Transverse colon (tissue), 4 donors: ENCODE measurements at regions not wholly inside any gene's neighbourhood (a gene's known extent, or its start where the extent isn't known, plus 50 kb on each side); places are given as distances from the start of the nearest gene placed in this dataset.
A peak's percentile ranks its signal among the peaks of the same experiment; 100 is the strongest.

Source experiments
- DNase-seq: peaks from one replicate; pipeline ENCODE4 v3.0.0-alpha.2; 2019
- H3K27ac ChIP-seq, 4 donors: fragments of 200-600 bp; sonication (generic); 2 replicates each; pipeline ENCODE4 v1.5.1; 2016 to 2018; ENCODE audit warnings: inconsistent platforms in 4 of 4
- H3K27me3 ChIP-seq: fragments of 200-600 bp; sonication (generic); 2 replicates; pipeline ENCODE4 v1.5.1; 2017; ENCODE audit warnings: inconsistent platforms
- H3K36me3 ChIP-seq, 4 donors: fragments of 200-600 bp; sonication (generic); 2 replicates each; pipeline ENCODE4 v1.5.1; 2017 to 2019; ENCODE audit warnings: inconsistent platforms in 4 of 4
- H3K4me1 ChIP-seq, 4 donors: fragments of 200-600 bp; sonication (generic); 2 replicates each; pipeline ENCODE4 v1.5.1; 2017 to 2020; ENCODE audit warnings: inconsistent platforms in 4 of 4
- H3K4me3 ChIP-seq, 4 donors: fragments of 200-600 bp; sonication (generic); 1 replicate in 1 of 4; 2 replicates in 3 of 4; pipeline versions ENCODE4 v1.5.1 to v1.6.1; 2017 to 2019; ENCODE audit warnings: inconsistent platforms in 4 of 4
- H3K9me3 ChIP-seq, 2 donors: fragments of 200-600 bp; sonication (generic); 2 replicates each; pipeline ENCODE4 v1.5.1; 2017 to 2019; ENCODE audit warnings: inconsistent platforms in 2 of 2
- EP300 ChIP-seq: sonication (generic); formaldehyde crosslinking; IDR thresholded peaks from one replicate; pipeline ENCODE4 v1.6.1; 2017; ENCODE audit warnings: antibody characterized with exemption, low read depth
- POLR2A ChIP-seq: fragments of 450-650 bp; IDR thresholded peaks from one replicate; pipeline ENCODE4 v1.6.1; 2016; ENCODE audit warnings: antibody characterized with exemption, mild to moderate bottlenecking, moderate library complexity
- POLR2AphosphoS5 ChIP-seq, 3 donors: sonication (generic); formaldehyde crosslinking; IDR thresholded peaks; one replicate each; pipeline ENCODE4 v1.6.1; 2016; ENCODE audit warnings: antibody characterized with exemption in 3 of 3
- WGBS, 2 donors: methylation state at CpG; one replicate each; pipeline ENCODE4 v1.1.5; 2018; ENCODE audit warnings: low coverage in 1 of 2; 5-methylcytosine and 5-hydroxymethylcytosine counted together
- in situ Hi-C, 4 donors: fragments of 200-750 bp; cut with MboI; loops; one replicate each; pipeline versions ENCODE4 v1.15.0 to v1.15.1; 2017; ENCODE audit warnings: low sequenced_read_pairs in 3 of 4, low pct_ligation_motif_present in 1 of 4, low pct_unique_long_range_greater_than_20kb in 1 of 4
- intact Hi-C: fragments of 100-400 bp; cut with DNase I; formaldehyde crosslinking; loops from one replicate; pipeline ENCODE4 v1.15.1; 2023; ENCODE audit warnings: low total_unique reads
- TF ChIP-seq, protein P1 (sequence below), 5 experiments: fragments of 200-600 bp in 3 of 5; fragments of 450-650 bp in 2 of 5; sonication (generic) in 3 of 5; IDR thresholded peaks; 1 replicate in 2 of 5; 2 replicates in 3 of 5; pipeline ENCODE4 v1.5.1; 2016 to 2017; ENCODE audit warnings: antibody characterized with exemption in 5 of 5, inconsistent platforms in 3 of 5, mild to moderate bottlenecking in 2 of 5, moderate library complexity in 1 of 5

DNA sequence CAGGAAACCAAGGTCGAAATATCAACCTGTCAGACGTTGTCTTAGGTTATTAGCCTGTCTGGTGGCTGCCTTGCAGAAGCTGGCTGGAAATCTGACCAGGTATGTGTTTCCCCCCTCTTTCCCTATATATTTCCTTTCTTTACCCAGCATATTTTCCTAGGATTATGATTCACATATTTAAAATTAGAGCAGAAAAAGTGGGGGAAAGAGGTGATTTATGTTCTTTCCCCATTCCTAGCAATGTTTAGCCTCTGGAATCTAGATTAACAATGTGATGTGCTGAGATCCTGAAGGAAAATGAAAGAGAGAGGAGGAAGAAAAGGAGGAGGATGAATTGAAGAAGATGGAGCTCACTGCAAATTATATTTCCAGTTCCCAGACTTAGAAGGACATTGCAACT lies 421.4 kb upstream of the AUTS2 start:
- in situ Hi-C loops, result no loop called here
- no peaks in the 10 kb centered on the region for H3K36me3 ChIP-seq

DNA sequence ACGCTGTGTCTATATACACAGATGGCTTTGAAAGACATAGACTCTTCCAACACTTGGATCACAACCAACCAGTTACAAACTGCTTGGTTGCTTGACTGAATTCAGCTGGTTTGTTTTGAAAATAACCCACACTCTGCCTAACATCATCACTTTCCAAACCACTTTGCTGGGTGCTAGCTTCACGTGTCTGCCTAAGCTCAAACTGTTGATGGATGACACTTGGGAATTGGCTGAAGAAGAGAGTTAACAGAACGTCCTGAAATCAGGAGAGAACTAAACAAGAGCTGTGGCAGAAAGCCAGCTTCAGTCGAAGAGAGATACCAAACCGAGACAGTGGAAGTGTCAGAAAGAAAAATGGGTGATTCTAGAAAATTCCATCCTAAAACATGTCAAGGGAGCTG lies 420.8 kb upstream of the AUTS2 start:
- 59 to 61% methylated on average over 4 to 5 of the region's 5 CpGs for WGBS, 2 donors
- Histone ChIP-seq H3K27ac (peak overlapping the region; percentile 29 to 72 (median 45)), H3K27me3 (no peaks in the 10 kb centered on the region), H3K36me3 (no peaks in the 10 kb centered on the region), H3K4me3 (no peak overlapping the region), H3K9me3 (no peaks in the 10 kb centered on the region), H3K4me1 (peaks cover 0 to 7% (median 0%) of the 10 kb centered on the region in 4 donors)
- TF ChIP-seq EP300 (no peak), POLR2A (no peak), POLR2AphosphoS5 (IDR thresholded peaks at IDR 0.05) (peak; percentile 66 to 95 (median 88))
- TF ChIP-seq, protein P1, sequence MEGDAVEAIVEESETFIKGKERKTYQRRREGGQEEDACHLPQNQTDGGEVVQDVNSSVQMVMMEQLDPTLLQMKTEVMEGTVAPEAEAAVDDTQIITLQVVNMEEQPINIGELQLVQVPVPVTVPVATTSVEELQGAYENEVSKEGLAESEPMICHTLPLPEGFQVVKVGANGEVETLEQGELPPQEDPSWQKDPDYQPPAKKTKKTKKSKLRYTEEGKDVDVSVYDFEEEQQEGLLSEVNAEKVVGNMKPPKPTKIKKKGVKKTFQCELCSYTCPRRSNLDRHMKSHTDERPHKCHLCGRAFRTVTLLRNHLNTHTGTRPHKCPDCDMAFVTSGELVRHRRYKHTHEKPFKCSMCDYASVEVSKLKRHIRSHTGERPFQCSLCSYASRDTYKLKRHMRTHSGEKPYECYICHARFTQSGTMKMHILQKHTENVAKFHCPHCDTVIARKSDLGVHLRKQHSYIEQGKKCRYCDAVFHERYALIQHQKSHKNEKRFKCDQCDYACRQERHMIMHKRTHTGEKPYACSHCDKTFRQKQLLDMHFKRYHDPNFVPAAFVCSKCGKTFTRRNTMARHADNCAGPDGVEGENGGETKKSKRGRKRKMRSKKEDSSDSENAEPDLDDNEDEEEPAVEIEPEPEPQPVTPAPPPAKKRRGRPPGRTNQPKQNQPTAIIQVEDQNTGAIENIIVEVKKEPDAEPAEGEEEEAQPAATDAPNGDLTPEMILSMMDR (IDR thresholded peaks at IDR 0.05), result no peak
- intact Hi-C loops (loop anchor here (5.0 kb wide), 1 partner anchor 1715 kb away; no protein-coding TSS in a partner anchor), in situ Hi-C loops (no loop called here)
- peak; percentile 13 for DNase-seq

More for the DNA sequence above, 421.4 kb upstream of the AUTS2 start:
- Histone ChIP-seq H3K27ac (peak overlapping the region in 1 of 4 donors; percentile 72), H3K27me3 (no peaks in the 10 kb centered on the region), H3K9me3 (no peaks in the 10 kb centered on the region), H3K4me1 (peaks cover 0 to 7% (median 0%) of the 10 kb centered on the region in 4 donors), H3K4me3 (no peak overlapping the region)
- DNase-seq, result no peak
- 53 to 54% methylated on average over 2 of the region's 2 CpGs for WGBS, 2 donors
- intact Hi-C loops, result loop anchor here (5.0 kb wide), 1 partner anchor 1715 kb away; no protein-coding TSS in a partner anchor
- TF ChIP-seq POLR2AphosphoS5 (IDR thresholded peaks at IDR 0.05) (no peak), EP300 (no peak), POLR2A (no peak)
- TF ChIP-seq, protein P1 (IDR thresholded peaks at IDR 0.05), result no peak

DNA sequence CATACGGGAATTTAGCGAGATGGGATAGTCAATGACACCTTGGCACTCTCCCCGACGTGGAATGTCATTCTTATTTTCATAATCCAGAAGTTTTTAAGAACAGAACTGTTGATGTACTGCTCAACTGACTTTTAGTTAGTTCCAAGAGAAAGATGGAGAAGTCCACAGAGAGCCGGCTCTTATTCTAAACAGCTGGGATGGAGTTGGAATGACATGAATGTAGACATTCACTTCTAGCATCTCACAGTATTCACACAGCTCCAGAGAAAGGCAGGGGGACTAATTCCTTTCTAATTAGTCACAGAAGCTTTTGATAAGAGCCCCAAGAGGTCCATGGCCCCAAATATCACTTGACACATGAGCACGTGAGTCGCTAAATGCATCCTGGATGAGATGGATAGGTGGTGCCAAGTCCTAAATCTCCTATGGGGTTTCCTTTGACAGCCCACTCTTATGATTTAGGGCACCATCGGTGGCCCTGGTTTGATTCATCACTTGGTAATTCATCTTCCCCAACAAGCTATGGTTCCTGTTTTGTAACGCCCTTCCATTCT lies 420.3 kb upstream of the AUTS2 start:
- in situ Hi-C loops (no loop called here), intact Hi-C loops (loop anchor here (5.0 kb wide), 1 partner anchor 1716 kb away; no protein-coding TSS in a partner anchor)
- TF ChIP-seq POLR2AphosphoS5 (IDR thresholded peaks at IDR 0.05) (peak in 2 of 3 donors; percentile 83 to 84), POLR2A (no peak)
- TF ChIP-seq, protein P1 (IDR thresholded peaks at IDR 0.05), result no peak
- no peak overlapping the region for H3K4me3 ChIP-seq
- H3K27ac ChIP-seq, result peak overlapping the region; percentile 29 to 72 (median 45)
- H3K27me3 ChIP-seq, result no peaks in the 10 kb centered on the region
- no peaks in the 10 kb centered on the region for H3K9me3 ChIP-seq
- no peak for DNase-seq
- peaks cover 0 to 7% (median 0%) of the 10 kb centered on the region in 4 donors for H3K4me1 ChIP-seq
- H3K36me3 ChIP-seq, result no peaks in the 10 kb centered on the region
- WGBS, 2 donors, result 52 to 69% methylated on average over 3 to 9 of the region's 9 CpGs

- Histone ChIP-seq H3K36me3 (no peaks in the 10 kb centered on the region), H3K4me1 (peaks cover 0 to 7% (median 0%) of the 10 kb centered on the region in 4 donors), H3K9me3 (no peaks in the 10 kb centered on the region), H3K4me3 (no peak overlapping the region), H3K27me3 (no peaks in the 10 kb centered on the region), H3K27ac (no peak overlapping the region)
- in situ Hi-C loops (no loop called here), intact Hi-C loops (no loop called here)
- no peak for DNase-seq
- TF ChIP-seq POLR2A, result no peak
- no peak for TF ChIP-seq EP300
- TF ChIP-seq, protein P1 (IDR thresholded peaks at IDR 0.05), result no peak
- TF ChIP-seq POLR2AphosphoS5 (IDR thresholded peaks at IDR 0.05), result no peak
- WGBS, 2 donors, result 61% methylated on average over 1 of the region's 1 CpG; no CpG with 5 or more reads in 1 of the 2 donors
These were observed 417.6 kb upstream of the AUTS2 start for GRCh38 chr7:69180662-69181061.
